GM23338 (cell line): ENCODE measurements at regions not wholly inside any gene's neighbourhood (a gene's known extent, or its start where the extent isn't known, plus 50 kb on each side); places are given as distances from the start of the nearest gene placed in this dataset.

Source experiments
- ATAC-seq: fragments of 200-7000 bp; cut with Tn5 transposase; 3 replicates; pipeline ENCODE4 v1.9.1; 2020
- DNase-seq: peaks from one replicate; pipeline ENCODE4 v3.0.0-alpha.2; 2015; ENCODE audit warnings: low spot score
- H2AFZ ChIP-seq: fragments of 200-600 bp; sonication (generic); 2 replicates; pipeline ENCODE4 v1.8.0; 2016; ENCODE audit warnings: antibody characterized with exemption, mild to moderate bottlenecking, moderate library complexity
- H3F3A ChIP-seq: fragments of 200-600 bp; sonication (generic); replicated peaks from 2 replicates; pipeline ENCODE4 v1.8.0; 2017; ENCODE audit warnings: antibody characterized with exemption, mixed run types, low read depth
- H3K27ac ChIP-seq: fragments of 200-600 bp; sonication (generic); 2 replicates; pipeline ENCODE4 v1.6.1; 2016; ENCODE audit warnings: low read depth
- H3K27me3 ChIP-seq: fragments of 200-600 bp; sonication (generic); 2 replicates; pipeline ENCODE4 v1.8.0; 2016; ENCODE audit warnings: mild to moderate bottlenecking, mixed run types, moderate library complexity; ENCODE audit not compliant: insufficient read depth
- H3K36me3 ChIP-seq: fragments of 200-600 bp; sonication (generic); 2 replicates; pipeline ENCODE4 v1.8.0; 2016; ENCODE audit warnings: mild to moderate bottlenecking; ENCODE audit not compliant: insufficient read depth
- H3K4me1 ChIP-seq: fragments of 200-600 bp; sonication (generic); 2 replicates; pipeline ENCODE4 v1.8.0; 2016; ENCODE audit warnings: mild to moderate bottlenecking, moderate library complexity; ENCODE audit not compliant: insufficient read depth
- H3K4me2 ChIP-seq: fragments of 200-600 bp; sonication (generic); 2 replicates; pipeline ENCODE4 v1.7.1; 2017; ENCODE audit warnings: mixed run types
- H3K4me3 ChIP-seq: fragments of 200-600 bp; sonication (generic); 2 replicates; pipeline ENCODE4 v1.6.1; 2016; ENCODE audit warnings: mixed run types
- H3K79me2 ChIP-seq: fragments of 200-600 bp; sonication (generic); replicated peaks from 2 replicates; pipeline ENCODE4 v1.8.0; 2017; ENCODE audit warnings: mild to moderate bottlenecking; ENCODE audit not compliant: insufficient read depth
- H3K9me2 ChIP-seq: fragments of 200-600 bp; sonication (generic); 2 replicates; pipeline ENCODE4 v1.8.0; 2017; ENCODE audit not compliant: insufficient read depth
- H4K20me1 ChIP-seq: fragments of 200-600 bp; sonication (generic); replicated peaks from 2 replicates; pipeline ENCODE4 v1.8.0; 2017; ENCODE audit warnings: mild to moderate bottlenecking; ENCODE audit not compliant: insufficient read depth
- H3K27ac Mint-ChIP-seq: 2 replicates; pipeline ENCODE4 v1.8.0; 2020; ENCODE audit warnings: inconsistent platforms, mild to moderate bottlenecking, moderate library complexity, mixed read lengths
- H3K27me3 Mint-ChIP-seq: 3 replicates; pipeline ENCODE4 v1.8.0; 2022; ENCODE audit warnings: low read depth, mild to moderate bottlenecking, moderate library complexity, mixed read lengths, inconsistent platforms; ENCODE audit not compliant: insufficient read depth, poor library complexity
- H3K36me3 Mint-ChIP-seq: 3 replicates; pipeline ENCODE4 v1.8.0; 2021; ENCODE audit warnings: low read depth, mild to moderate bottlenecking, inconsistent platforms, moderate library complexity, mixed read lengths
- H3K4me1 Mint-ChIP-seq: 3 replicates; pipeline ENCODE4 v1.8.0; 2020; ENCODE audit warnings: mild to moderate bottlenecking, inconsistent platforms, mixed read lengths
- H3K4me3 Mint-ChIP-seq: 3 replicates; pipeline ENCODE4 v1.8.0; 2021; ENCODE audit warnings: moderate library complexity, mild to moderate bottlenecking, inconsistent platforms, mixed read lengths
- H3K9me3 Mint-ChIP-seq: 3 replicates; pipeline ENCODE4 v1.8.0; 2020; ENCODE audit warnings: moderate library complexity, mild to moderate bottlenecking, inconsistent platforms, mixed read lengths
- CREB1 ChIP-seq: fragments of 250-450 bp; sonication (Bioruptor Pico); IDR thresholded peaks from 2 replicates; pipeline ENCODE4 v1.5.0; 2020; ENCODE audit warnings: low read depth, mild to moderate bottlenecking, moderate library complexity
- JUNB ChIP-seq: IDR thresholded peaks from one replicate; pipeline ENCODE4 v1.6.1; 2016; ENCODE audit warnings: antibody characterized with exemption; ENCODE audit not compliant: unreplicated experiment
- POLR2AphosphoS5 ChIP-seq: IDR thresholded peaks from 2 replicates; pipeline ENCODE4 v1.6.1; 2016; ENCODE audit warnings: antibody characterized with exemption, low read depth
- STAT1 ChIP-seq: IDR thresholded peaks from one replicate; pipeline ENCODE4 v1.6.1; 2016; ENCODE audit warnings: antibody characterized with exemption; ENCODE audit not compliant: unreplicated experiment
- ZNF331 ChIP-seq: fragments of 250-450 bp; sonication (Bioruptor Pico); IDR thresholded peaks from 2 replicates; pipeline ENCODE4 v1.5.0; 2020; ENCODE audit warnings: low read depth, mild to moderate bottlenecking, moderate library complexity
- TF ChIP-seq, protein P1 (sequence below): fragments of 250-450 bp; sonication (Bioruptor Pico); IDR thresholded peaks from 2 replicates; pipeline ENCODE4 v1.5.0; 2020; ENCODE audit warnings: mild to moderate bottlenecking, moderate library complexity
- TF ChIP-seq, protein P2 (sequence below): IDR thresholded peaks from one replicate; pipeline ENCODE4 v1.6.1; 2018; ENCODE audit warnings: antibody characterized with exemption; ENCODE audit not compliant: unreplicated experiment

DNA sequence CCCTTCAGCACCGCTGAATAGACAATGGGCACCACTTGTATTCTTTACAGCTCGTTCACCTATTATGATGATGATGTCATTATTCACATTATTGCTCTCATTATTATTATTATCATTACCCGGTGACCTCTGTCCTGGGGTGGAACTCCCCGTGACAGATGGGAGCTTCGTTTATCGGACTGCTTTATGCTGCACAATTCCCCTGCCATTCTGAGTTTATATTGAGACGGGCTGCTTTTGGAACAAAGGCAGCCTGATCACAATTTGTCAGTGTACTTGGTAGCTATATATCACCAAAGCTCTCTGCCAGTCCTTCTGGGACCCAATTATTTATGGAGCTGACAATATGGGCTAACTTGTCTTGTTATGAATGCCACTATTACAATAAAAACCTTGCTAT, 1145.6 kb upstream of the WWC1 start (continued):
- TF ChIP-seq, protein P1, sequence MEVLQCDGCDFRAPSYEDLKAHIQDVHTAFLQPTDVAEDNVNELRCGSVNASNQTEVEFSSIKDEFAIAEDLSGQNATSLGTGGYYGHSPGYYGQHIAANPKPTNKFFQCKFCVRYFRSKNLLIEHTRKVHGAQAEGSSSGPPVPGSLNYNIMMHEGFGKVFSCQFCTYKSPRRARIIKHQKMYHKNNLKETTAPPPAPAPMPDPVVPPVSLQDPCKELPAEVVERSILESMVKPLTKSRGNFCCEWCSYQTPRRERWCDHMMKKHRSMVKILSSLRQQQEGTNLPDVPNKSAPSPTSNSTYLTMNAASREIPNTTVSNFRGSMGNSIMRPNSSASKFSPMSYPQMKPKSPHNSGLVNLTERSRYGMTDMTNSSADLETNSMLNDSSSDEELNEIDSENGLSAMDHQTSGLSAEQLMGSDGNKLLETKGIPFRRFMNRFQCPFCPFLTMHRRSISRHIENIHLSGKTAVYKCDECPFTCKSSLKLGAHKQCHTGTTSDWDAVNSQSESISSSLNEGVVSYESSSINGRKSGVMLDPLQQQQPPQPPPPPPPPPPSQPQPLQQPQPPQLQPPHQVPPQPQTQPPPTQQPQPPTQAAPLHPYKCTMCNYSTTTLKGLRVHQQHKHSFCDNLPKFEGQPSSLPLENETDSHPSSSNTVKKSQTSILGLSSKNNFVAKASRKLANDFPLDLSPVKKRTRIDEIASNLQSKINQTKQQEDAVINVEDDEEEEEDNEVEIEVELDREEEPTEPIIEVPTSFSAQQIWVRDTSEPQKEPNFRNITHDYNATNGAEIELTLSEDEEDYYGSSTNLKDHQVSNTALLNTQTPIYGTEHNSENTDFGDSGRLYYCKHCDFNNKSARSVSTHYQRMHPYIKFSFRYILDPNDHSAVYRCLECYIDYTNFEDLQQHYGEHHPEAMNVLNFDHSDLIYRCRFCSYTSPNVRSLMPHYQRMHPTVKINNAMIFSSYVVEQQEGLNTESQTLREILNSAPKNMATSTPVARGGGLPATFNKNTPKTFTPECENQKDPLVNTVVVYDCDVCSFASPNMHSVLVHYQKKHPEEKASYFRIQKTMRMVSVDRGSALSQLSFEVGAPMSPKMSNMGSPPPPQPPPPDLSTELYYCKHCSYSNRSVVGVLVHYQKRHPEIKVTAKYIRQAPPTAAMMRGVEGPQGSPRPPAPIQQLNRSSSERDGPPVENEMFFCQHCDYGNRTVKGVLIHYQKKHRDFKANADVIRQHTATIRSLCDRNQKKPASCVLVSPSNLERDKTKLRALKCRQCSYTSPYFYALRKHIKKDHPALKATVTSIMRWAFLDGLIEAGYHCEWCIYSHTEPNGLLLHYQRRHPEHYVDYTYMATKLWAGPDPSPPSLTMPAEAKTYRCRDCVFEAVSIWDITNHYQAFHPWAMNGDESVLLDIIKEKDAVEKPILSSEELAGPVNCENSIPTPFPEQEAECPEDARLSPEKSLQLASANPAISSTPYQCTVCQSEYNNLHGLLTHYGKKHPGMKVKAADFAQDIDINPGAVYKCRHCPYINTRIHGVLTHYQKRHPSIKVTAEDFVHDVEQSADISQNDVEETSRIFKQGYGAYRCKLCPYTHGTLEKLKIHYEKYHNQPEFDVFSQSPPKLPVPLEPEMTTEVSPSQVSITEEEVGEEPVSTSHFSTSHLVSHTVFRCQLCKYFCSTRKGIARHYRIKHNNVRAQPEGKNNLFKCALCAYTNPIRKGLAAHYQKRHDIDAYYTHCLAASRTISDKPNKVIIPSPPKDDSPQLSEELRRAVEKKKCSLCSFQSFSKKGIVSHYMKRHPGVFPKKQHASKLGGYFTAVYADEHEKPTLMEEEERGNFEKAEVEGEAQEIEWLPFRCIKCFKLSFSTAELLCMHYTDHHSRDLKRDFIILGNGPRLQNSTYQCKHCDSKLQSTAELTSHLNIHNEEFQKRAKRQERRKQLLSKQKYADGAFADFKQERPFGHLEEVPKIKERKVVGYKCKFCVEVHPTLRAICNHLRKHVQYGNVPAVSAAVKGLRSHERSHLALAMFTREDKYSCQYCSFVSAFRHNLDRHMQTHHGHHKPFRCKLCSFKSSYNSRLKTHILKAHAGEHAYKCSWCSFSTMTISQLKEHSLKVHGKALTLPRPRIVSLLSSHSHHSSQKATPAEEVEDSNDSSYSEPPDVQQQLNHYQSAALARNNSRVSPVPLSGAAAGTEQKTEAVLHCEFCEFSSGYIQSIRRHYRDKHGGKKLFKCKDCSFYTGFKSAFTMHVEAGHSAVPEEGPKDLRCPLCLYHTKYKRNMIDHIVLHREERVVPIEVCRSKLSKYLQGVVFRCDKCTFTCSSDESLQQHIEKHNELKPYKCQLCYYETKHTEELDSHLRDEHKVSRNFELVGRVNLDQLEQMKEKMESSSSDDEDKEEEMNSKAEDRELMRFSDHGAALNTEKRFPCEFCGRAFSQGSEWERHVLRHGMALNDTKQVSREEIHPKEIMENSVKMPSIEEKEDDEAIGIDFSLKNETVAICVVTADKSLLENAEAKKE (CRISPR knock-in tag) = no peak
- TF ChIP-seq JUNB (no peak), ZNF331 (CRISPR knock-in tag) (no peak), CREB1 (CRISPR knock-in tag) (no peak)
- TF ChIP-seq, protein P2, sequence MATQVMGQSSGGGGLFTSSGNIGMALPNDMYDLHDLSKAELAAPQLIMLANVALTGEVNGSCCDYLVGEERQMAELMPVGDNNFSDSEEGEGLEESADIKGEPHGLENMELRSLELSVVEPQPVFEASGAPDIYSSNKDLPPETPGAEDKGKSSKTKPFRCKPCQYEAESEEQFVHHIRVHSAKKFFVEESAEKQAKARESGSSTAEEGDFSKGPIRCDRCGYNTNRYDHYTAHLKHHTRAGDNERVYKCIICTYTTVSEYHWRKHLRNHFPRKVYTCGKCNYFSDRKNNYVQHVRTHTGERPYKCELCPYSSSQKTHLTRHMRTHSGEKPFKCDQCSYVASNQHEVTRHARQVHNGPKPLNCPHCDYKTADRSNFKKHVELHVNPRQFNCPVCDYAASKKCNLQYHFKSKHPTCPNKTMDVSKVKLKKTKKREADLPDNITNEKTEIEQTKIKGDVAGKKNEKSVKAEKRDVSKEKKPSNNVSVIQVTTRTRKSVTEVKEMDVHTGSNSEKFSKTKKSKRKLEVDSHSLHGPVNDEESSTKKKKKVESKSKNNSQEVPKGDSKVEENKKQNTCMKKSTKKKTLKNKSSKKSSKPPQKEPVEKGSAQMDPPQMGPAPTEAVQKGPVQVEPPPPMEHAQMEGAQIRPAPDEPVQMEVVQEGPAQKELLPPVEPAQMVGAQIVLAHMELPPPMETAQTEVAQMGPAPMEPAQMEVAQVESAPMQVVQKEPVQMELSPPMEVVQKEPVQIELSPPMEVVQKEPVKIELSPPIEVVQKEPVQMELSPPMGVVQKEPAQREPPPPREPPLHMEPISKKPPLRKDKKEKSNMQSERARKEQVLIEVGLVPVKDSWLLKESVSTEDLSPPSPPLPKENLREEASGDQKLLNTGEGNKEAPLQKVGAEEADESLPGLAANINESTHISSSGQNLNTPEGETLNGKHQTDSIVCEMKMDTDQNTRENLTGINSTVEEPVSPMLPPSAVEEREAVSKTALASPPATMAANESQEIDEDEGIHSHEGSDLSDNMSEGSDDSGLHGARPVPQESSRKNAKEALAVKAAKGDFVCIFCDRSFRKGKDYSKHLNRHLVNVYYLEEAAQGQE = no peak

DNA sequence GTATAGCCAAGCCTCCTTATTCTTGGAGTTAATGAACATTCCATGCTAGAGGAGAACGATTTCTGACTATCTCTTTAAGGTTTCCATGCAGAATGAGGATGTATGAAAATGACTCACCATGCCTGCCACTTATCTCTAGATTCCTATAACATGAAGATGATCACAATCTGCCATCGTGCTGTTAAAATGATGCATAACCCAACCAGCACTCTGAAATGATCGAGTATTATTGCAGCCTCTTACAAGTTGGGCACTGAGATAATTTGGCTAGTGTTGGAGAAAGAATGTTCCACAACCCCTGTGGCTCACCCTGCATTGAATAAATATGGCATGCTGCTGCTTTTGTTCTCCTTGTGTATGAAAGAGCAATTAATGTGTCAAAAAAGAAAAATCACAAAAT, 1143.6 kb upstream of the WWC1 start:
- H3K4me2 ChIP-seq = no peak overlapping the region
- no peaks in the 10 kb centered on the region for H3K79me2 ChIP-seq
- no peak overlapping the region for H3K4me3 Mint-ChIP-seq
- no peak for DNase-seq
- H3K36me3 Mint-ChIP-seq = no peaks in the 10 kb centered on the region
- no peak overlapping the region for H3K4me3 ChIP-seq
- no peaks in the 10 kb centered on the region for H3K27me3 Mint-ChIP-seq
- H3K9me3 Mint-ChIP-seq = no peaks in the 10 kb centered on the region
- H3K4me1 Mint-ChIP-seq = no peaks in the 10 kb centered on the region
- no peaks in the 10 kb centered on the region for H3K4me1 ChIP-seq
- no peaks in the 10 kb centered on the region for H3F3A ChIP-seq
- H3K27ac ChIP-seq = no peak overlapping the region
- H4K20me1 ChIP-seq = no peaks in the 10 kb centered on the region
- H3K27ac Mint-ChIP-seq = no peak overlapping the region
- H2AFZ ChIP-seq = no peak overlapping the region
- ATAC-seq = no peak
- H3K27me3 ChIP-seq = no peaks in the 10 kb centered on the region
- no peaks in the 10 kb centered on the region for H3K36me3 ChIP-seq
- H3K9me2 ChIP-seq = no peaks in the 10 kb centered on the region
- no peak for TF ChIP-seq JUNB
- no peak for TF ChIP-seq STAT1
- no peak for TF ChIP-seq POLR2AphosphoS5
- TF ChIP-seq, protein P1 (CRISPR knock-in tag) = no peak
